Activated B cell treated with CpG ODN at 0.5 μM for 24 hours (primary cell): ENCODE measurements at regions not wholly inside any gene's neighbourhood (a gene's known extent, or its start where the extent isn't known, plus 50 kb on each side); places are given as distances from the start of the nearest gene placed in this dataset.

Source experiments
- ATAC-seq: fragments of 200-7000 bp; cut with Tn5 transposase; one replicate; pipeline ENCODE4 v1.10.0; 2021; ENCODE audit warnings: low read depth, mild to moderate bottlenecking, moderate library complexity
- CTCF ChIA-PET: fragments of 350-600 bp; sonication (Branson Sonifier 250); formaldehyde crosslinking; loops from one replicate; lab custom pipeline; 2021; ENCODE audit warnings: antibody characterized with exemption; lab: Charles Lee
- POLR2A ChIA-PET: fragments of 350-600 bp; sonication (Branson Sonifier 250); formaldehyde crosslinking; loops from one replicate; lab custom pipeline; 2021; ENCODE audit warnings: antibody characterized with exemption; lab: Charles Lee
- DNase-seq: peaks from one replicate; pipeline ENCODE4 v3.0.0; 2022
- H3K27ac Mint-ChIP-seq: one replicate; pipeline ENCODE4 v1.8.0; 2020; ENCODE audit warnings: mixed read lengths
- H3K27me3 Mint-ChIP-seq: one replicate; pipeline ENCODE4 v1.8.0; 2021; ENCODE audit warnings: mixed read lengths
- H3K36me3 Mint-ChIP-seq: one replicate; pipeline ENCODE4 v1.8.0; 2021; ENCODE audit warnings: low read depth, mixed read lengths
- H3K4me1 Mint-ChIP-seq: one replicate; pipeline ENCODE4 v1.8.0; 2021; ENCODE audit warnings: mixed read lengths
- H3K4me3 Mint-ChIP-seq: one replicate; pipeline ENCODE4 v1.8.0; 2020; ENCODE audit warnings: mild to moderate bottlenecking, mixed read lengths
- H3K9me3 Mint-ChIP-seq: one replicate; pipeline ENCODE4 v1.8.0; 2020; ENCODE audit warnings: mixed read lengths
- intact Hi-C: fragments of 100-400 bp; cut with micrococcal nuclease; formaldehyde crosslinking; loops from one replicate; pipeline ENCODE4 v1.15.1; 2024
- TF ChIP-seq, protein P1 (sequence below): fragments of 200-600 bp; IDR thresholded peaks from one replicate; pipeline ENCODE4 v1.8.0; 2022; ENCODE audit warnings: antibody characterized with exemption, mild to moderate bottlenecking

DNA sequence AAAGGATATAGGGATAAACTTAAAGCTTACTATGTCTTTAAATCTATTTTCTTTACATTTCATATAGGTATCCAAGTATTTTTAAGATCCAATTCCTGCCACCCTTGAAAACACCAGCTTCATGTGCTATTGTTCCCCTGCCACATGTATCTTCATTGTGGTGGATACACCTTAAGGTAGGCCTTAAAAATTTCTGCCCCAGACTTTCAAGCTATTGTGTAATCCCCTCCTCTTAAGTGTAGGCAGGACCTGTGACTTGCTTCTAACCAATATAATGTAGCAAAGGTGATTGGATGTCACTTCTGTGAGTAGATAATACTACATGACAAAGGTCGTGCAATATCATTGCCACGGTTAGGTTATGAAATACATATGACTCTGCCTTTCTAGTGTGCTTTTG is 119.5 kb downstream of the RAD51AP2 start:
- H3K27ac Mint-ChIP-seq, result no peak overlapping the region
- no peak overlapping the region for H3K4me3 Mint-ChIP-seq
- peaks cover 7% of the 10 kb centered on the region for H3K9me3 Mint-ChIP-seq
- no peaks in the 10 kb centered on the region for H3K27me3 Mint-ChIP-seq
- no peaks in the 10 kb centered on the region for H3K36me3 Mint-ChIP-seq
- POLR2A ChIA-PET, result no interaction called here
- H3K4me1 Mint-ChIP-seq, result no peaks in the 10 kb centered on the region
- CTCF ChIA-PET, result no interaction called here
- DNase-seq (no peak), ATAC-seq (no peak)
- intact Hi-C loops, result no loop called here
- TF ChIP-seq, protein P1, sequence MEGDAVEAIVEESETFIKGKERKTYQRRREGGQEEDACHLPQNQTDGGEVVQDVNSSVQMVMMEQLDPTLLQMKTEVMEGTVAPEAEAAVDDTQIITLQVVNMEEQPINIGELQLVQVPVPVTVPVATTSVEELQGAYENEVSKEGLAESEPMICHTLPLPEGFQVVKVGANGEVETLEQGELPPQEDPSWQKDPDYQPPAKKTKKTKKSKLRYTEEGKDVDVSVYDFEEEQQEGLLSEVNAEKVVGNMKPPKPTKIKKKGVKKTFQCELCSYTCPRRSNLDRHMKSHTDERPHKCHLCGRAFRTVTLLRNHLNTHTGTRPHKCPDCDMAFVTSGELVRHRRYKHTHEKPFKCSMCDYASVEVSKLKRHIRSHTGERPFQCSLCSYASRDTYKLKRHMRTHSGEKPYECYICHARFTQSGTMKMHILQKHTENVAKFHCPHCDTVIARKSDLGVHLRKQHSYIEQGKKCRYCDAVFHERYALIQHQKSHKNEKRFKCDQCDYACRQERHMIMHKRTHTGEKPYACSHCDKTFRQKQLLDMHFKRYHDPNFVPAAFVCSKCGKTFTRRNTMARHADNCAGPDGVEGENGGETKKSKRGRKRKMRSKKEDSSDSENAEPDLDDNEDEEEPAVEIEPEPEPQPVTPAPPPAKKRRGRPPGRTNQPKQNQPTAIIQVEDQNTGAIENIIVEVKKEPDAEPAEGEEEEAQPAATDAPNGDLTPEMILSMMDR, result no peak

DNA sequence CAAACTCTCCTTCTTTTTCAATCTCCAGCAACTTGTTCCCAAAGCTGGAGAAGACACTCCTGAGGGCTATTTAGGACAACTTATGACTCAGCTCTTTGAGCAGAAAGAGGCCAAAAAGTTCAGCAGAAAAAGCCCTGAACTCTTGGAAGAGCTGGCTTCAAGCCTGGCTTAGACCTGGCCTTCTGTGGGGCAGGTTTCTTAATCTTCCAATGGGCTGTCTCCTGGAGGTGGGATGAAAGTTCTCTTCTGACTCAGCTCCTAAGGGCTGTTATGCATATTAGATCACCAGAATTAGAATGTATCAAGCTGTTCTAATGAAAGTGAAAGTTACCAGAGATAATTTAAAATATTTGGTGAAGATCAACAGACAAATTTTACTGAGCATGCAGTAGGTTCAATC is 129.4 kb downstream of the RAD51AP2 start:
- ATAC-seq (no peak), DNase-seq (no peak)
- Mint-ChIP-seq H3K4me3 (no peak overlapping the region), H3K4me1 (no peaks in the 10 kb centered on the region), H3K27me3 (peaks cover 6% of the 10 kb centered on the region), H3K9me3 (no peaks in the 10 kb centered on the region), H3K27ac (no peak overlapping the region), H3K36me3 (no peaks in the 10 kb centered on the region)
- intact Hi-C loops, result no loop called here
- TF ChIP-seq, protein P1, result no peak
- ChIA-PET POLR2A (no interaction called here), CTCF (no interaction called here)

DNA sequence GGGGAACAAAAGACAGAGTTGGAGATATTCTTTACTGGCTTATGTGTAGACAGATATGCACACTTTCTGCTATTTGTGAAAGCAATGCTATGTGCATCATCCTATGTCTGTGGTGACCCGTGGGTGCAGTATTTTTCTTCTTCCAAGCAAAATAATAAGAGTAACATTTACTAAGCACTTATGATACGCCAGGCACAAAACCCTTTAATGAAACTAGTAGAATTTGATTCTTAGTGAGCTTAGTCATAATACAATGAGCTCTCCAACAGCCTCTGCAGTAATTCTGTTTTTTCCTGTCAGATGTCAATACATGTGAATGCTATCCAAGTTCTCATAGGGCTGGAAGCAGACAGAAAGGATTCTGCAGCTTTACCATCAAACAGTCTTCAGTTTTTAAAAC is 130.6 kb downstream of the RAD51AP2 start:
- intact Hi-C loops, result no loop called here
- TF ChIP-seq, protein P1, result no peak
- no peak for DNase-seq
- H3K4me1 Mint-ChIP-seq, result no peaks in the 10 kb centered on the region
- no peak overlapping the region for H3K27ac Mint-ChIP-seq
- H3K4me3 Mint-ChIP-seq, result no peak overlapping the region
- no peaks in the 10 kb centered on the region for H3K36me3 Mint-ChIP-seq
- no peak for ATAC-seq
- peaks cover 2% of the 10 kb centered on the region for H3K27me3 Mint-ChIP-seq
- ChIA-PET CTCF (no interaction called here), POLR2A (no interaction called here)
- H3K9me3 Mint-ChIP-seq, result no peaks in the 10 kb centered on the region

DNA sequence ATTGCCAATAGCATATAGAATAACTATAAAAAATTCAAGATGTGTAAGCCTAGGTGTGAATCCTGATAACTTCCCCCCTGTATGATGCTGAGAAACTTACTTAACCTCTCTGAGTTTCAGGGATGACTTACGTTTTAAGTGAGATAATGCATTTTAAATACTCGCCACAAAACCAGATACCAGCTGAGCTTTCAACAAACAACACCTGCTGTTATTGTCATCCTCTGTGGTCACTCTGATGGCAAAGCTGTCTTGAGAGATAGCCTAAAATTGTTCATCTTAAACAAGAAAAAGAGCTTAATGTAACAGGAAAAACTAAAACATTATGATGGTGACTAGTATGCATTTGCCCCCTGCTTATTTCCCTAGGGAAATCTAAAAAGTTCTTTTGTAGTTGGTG is 131.5 kb downstream of the RAD51AP2 start:
- Mint-ChIP-seq H3K4me3 (no peak overlapping the region), H3K27me3 (no peaks in the 10 kb centered on the region), H3K9me3 (no peaks in the 10 kb centered on the region), H3K27ac (no peak overlapping the region), H3K4me1 (no peaks in the 10 kb centered on the region), H3K36me3 (no peaks in the 10 kb centered on the region)
- no peak for ATAC-seq
- TF ChIP-seq, protein P1, result no peak
- intact Hi-C loops, result no loop called here
- POLR2A ChIA-PET, result no interaction called here
- CTCF ChIA-PET, result no interaction called here
- DNase-seq, result no peak

DNA sequence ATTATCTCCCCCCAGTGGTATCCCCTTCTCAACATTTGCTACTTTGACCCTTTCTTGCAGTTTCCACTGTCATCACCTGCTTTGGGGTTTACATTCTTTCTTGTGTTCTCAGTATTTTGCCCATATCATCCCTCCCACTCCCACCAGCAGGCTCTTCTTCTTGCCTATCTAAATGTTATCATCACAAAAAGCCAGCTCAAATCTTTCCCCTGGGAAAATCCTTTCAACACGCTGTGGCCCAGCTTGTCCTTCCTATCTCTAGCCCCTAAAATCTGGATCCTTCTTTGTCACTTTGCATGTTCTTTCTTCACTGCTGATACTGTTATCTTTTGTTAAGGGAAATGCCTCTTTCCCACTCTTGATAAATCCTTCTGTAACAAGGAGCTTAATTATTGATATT is 138.2 kb downstream of the RAD51AP2 start:
- intact Hi-C loops, result no loop called here
- Mint-ChIP-seq H3K36me3 (no peaks in the 10 kb centered on the region), H3K27ac (no peak overlapping the region), H3K27me3 (peaks cover 7% of the 10 kb centered on the region), H3K9me3 (no peaks in the 10 kb centered on the region), H3K4me1 (no peaks in the 10 kb centered on the region), H3K4me3 (no peak overlapping the region)
- DNase-seq, result no peak
- POLR2A ChIA-PET, result no interaction called here
- TF ChIP-seq, protein P1, result no peak
- CTCF ChIA-PET, result interaction anchor here (0.6 kb wide), 1 partner anchor 22 kb away, joined by 3 read pairs; no protein-coding TSS in a partner anchor
- no peak for ATAC-seq
